ENCODE measurements at regions not wholly inside any gene's neighbourhood (a gene's known extent, or its start where the extent isn't known, plus 50 kb on each side); places are given as distances from the start of the nearest gene placed in this dataset.

DNA sequence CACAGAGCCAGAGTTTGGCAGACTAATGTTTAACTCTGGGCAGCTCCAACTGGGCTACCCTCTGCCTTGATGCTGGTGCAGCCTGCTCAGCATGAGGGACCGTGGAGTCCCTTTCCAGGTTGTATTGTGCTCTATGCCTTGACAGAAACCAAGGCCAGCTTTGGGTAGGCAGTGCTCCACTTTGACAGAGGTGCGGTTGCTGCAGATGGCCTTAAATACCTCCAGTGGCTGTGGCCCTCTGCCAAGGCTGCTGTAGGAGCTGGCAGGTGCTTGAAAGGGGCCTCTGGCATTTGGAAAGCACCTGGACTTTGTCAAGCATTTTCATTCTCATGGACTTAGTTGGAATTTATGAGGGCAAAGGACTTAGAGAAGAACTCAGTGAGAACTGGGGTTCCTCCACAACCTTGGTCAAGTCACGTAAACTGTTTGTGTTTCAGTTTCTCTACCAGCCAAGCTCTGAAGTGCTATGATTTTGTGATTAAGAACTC lies 249.7 kb upstream of the ZNF462 start:
- TF ChIP-seq, protein P1, sequence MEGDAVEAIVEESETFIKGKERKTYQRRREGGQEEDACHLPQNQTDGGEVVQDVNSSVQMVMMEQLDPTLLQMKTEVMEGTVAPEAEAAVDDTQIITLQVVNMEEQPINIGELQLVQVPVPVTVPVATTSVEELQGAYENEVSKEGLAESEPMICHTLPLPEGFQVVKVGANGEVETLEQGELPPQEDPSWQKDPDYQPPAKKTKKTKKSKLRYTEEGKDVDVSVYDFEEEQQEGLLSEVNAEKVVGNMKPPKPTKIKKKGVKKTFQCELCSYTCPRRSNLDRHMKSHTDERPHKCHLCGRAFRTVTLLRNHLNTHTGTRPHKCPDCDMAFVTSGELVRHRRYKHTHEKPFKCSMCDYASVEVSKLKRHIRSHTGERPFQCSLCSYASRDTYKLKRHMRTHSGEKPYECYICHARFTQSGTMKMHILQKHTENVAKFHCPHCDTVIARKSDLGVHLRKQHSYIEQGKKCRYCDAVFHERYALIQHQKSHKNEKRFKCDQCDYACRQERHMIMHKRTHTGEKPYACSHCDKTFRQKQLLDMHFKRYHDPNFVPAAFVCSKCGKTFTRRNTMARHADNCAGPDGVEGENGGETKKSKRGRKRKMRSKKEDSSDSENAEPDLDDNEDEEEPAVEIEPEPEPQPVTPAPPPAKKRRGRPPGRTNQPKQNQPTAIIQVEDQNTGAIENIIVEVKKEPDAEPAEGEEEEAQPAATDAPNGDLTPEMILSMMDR (IDR thresholded peaks at IDR 0.05), result no peak
- no peak for TF ChIP-seq POLR2A (IDR thresholded peaks at IDR 0.05)

All from Peyer's patch (tissue), 4 donors.